NCI-H510A treated with DMSO at 0.1 percent for 48 hours (cell line): ENCODE measurements at regions not wholly inside any gene's neighbourhood (a gene's known extent, or its start where the extent isn't known, plus 50 kb on each side); places are given as distances from the start of the nearest gene placed in this dataset.

ENCODE experiments used
- DNase-seq: peaks from one replicate; lab custom pipeline; 2025; lab: John Stamatoyannopoulos, UW

GRCh38 chr2:81942136-81942680 lies 1637.7 kb upstream of the LRRTM1 start:
- DNase-seq: no peak

- no peak for DNase-seq
Measured at GRCh38 chr2:81940266-81940955, 1635.9 kb upstream of the LRRTM1 start.

- DNase-seq: no peak
Measured at GRCh38 chr2:81937944-81938343, 1633.4 kb upstream of the LRRTM1 start.

GRCh38 chr2:81903534-81903933 lies 1599.0 kb upstream of the LRRTM1 start:
- no peak for DNase-seq

- no peak for DNase-seq
Measured at GRCh38 chr2:81901017-81901416, 1596.5 kb upstream of the LRRTM1 start.

- no peak for DNase-seq
Measured at GRCh38 chr2:81895620-81896250, 1591.2 kb upstream of the LRRTM1 start.

- DNase-seq: no peak
Measured at GRCh38 chr2:81894451-81894990, 1590.0 kb upstream of the LRRTM1 start.

GRCh38 chr2:81876624-81877023 lies 1572.1 kb upstream of the LRRTM1 start:
- DNase-seq: no peak

GRCh38 chr2:81872006-81872405 lies 1567.5 kb upstream of the LRRTM1 start:
- no peak for DNase-seq

- DNase-seq: no peak
Measured at GRCh38 chr2:81870119-81870518, 1565.6 kb upstream of the LRRTM1 start.

GRCh38 chr2:81858998-81859397 lies 1554.4 kb upstream of the LRRTM1 start:
- no peak for DNase-seq

- no peak for DNase-seq
Measured at GRCh38 chr2:81853341-81853740, 1548.8 kb upstream of the LRRTM1 start.

- DNase-seq: no peak
Measured at GRCh38 chr2:81852651-81853050, 1548.1 kb upstream of the LRRTM1 start.

GRCh38 chr2:81839780-81840179 lies 1535.2 kb upstream of the LRRTM1 start:
- no peak for DNase-seq

- no peak for DNase-seq
Measured at GRCh38 chr2:81835321-81836000, 1530.9 kb upstream of the LRRTM1 start.

GRCh38 chr2:81786811-81787210 lies 1482.3 kb upstream of the LRRTM1 start:
- DNase-seq: no peak

GRCh38 chr2:81767187-81767912 lies 1462.8 kb upstream of the LRRTM1 start:
- no peak for DNase-seq

- no peak for DNase-seq
Measured at GRCh38 chr2:81747481-81748070, 1443.0 kb upstream of the LRRTM1 start.

GRCh38 chr2:81739966-81740365 lies 1435.4 kb upstream of the LRRTM1 start:
- DNase-seq: no peak

- no peak for DNase-seq
Measured at GRCh38 chr2:81734981-81735380, 1430.4 kb upstream of the LRRTM1 start.

- DNase-seq: no peak
Measured at GRCh38 chr2:81714817-81715216, 1410.3 kb upstream of the LRRTM1 start.

GRCh38 chr2:81706856-81707255 lies 1402.3 kb upstream of the LRRTM1 start:
- no peak for DNase-seq
